Hematopoietic multipotent progenitor cell treated with erythropoietin and hydrocortisone succinate and interleukin-3 and kit ligand, for 15 days (in vitro differentiated cells): ENCODE measurements at regions not wholly inside any gene's neighbourhood (a gene's known extent, or its start where the extent isn't known, plus 50 kb on each side); places are given as distances from the start of the nearest gene placed in this dataset.

Source experiments
- DNase-seq: peaks from one replicate; pipeline ENCODE4 v3.0.0-alpha.2; 2015; ENCODE audit warnings: low spot score

DNA sequence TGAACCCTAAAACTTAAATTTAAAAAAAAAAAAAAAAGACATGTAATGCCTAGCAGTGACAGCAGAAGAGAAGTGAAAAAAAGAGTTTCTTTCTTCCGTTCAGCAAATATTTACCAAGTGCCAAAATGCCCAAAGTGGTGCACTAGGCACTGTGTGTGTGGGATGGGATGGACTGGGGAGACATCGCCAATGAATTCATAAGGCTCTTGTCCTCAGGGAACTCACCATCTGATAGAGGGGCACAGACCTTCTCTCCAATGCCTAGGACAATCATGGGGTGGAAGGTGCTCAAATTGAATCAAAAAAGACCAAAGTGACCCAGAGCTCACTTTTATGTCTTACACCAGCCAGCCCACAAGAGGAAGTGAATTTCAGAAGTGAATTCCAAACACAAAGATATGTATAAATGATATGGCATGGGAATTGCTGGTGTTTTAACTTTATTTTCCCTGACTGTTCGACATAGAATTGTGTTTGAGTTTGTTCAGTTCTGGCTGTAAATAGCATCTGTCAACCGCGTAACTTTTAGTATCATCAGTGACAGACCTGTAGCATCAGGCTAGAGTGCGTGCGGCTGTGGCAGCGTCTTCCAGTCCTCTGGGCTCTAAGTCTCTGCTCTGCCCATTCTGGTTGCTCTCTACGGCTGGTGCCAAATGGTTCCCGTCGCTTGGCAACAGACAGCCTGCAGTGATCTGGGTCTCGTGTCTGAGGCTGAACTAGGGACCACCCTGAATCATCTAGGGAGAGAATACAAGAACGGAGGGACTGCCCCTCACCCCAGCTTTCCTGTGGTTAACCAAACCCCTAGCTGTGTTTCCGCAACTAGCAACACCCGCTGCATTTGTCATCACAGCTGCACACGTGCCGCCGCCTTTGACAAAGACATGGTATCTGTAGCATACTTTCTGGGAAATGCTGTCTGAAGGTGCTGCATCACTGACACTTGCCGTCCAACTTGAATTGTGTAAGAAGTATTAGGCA, 154.0 kb upstream of the THBS1 start:
- DNase-seq: no peak

DNA sequence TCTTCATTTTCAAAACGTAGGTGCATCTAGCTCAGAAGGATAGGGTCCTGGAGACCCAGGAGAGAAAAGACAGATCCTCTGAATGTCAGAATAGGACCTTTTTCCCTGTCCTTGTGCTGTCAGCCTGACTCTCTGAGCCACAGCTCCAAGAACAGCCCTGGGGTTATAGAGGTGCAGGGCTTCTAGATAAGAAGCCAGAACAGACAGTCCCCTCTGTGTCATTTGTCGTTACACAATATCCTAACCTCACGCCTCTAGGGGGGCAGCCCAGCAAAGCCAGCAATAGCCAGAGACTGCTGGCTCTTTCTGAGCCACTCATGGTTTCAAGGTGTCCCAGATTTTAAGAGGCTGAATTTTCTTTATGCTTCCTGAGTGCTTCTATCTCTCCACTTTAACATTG, 153.2 kb upstream of the THBS1 start:
- DNase-seq: no peak

GRCh38 chr15:39429898-39430357, 151.0 kb upstream of the THBS1 start:
- DNase-seq: no peak

- DNase-seq: no peak
These were observed 150.5 kb upstream of the THBS1 start for GRCh38 chr15:39430389-39430788.

DNA sequence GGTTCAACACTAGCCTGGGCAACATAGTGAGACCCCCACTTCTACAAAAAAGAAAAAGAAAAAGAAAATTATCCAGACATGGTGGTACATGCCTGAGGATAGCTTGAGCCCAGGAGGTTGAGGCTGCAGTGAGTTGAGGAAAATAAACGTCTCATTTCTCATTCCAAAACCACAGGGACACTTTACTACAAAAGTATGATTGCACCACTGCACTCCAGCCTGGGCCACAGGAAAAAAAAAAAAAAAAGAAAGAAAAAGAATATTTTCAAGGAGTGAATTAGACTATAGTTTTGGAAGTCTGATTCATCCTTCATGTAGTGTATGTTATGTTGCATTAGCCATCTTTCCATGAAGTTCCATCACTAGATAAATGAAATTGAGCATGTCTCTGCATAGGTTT, 149.5 kb upstream of the THBS1 start:
- no peak for DNase-seq

GRCh38 chr15:39432026-39432425, 148.9 kb upstream of the THBS1 start:
- DNase-seq: no peak

GRCh38 chr15:39432912-39433348, 147.9 kb upstream of the THBS1 start:
- DNase-seq: no peak

- DNase-seq: no peak
These were observed 147.5 kb upstream of the THBS1 start for GRCh38 chr15:39433376-39433775.

DNA sequence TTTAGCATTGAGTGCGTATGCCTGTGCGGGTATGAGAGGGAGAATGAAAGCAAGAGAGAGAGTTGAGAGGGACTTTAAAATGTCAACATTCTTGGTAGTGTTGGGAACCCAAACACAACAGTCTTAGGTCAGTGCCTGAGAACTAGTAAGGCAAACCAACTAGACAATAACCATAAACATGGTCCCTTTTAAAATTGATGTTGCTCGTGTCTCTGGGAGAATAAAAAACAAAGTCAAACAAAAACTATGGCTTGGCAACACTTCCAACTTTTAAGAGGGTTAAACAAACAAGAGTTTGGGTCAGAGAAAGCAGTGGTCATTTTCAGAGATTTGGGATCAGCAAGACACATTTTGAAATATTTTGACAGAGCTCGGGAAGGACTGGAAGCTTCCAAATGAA, 146.7 kb upstream of the THBS1 start:
- DNase-seq: no peak

- no peak for DNase-seq
These were observed 146.1 kb upstream of the THBS1 start for GRCh38 chr15:39434751-39435238.

GRCh38 chr15:39435244-39435643, 145.6 kb upstream of the THBS1 start:
- DNase-seq: no peak

DNA sequence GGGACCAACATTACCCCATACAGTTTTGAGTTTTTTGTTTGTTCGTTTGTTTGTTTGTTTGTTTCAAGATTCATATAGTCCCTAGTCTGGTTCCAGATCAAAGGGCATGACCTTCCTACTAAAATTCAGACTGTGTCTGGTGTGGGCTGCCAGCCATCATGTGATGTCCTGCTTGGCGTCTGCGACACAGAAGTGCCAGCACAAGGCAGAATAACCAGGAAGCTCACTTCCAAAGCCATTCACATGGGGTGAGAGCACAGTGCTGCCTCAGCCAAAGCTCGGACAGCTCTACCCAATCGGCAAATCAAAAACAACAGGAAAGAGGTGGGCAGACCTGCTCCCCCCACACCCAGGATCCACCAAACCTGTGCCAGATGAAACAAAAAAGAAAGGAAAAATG, 142.6 kb upstream of the THBS1 start:
- no peak for DNase-seq

DNA sequence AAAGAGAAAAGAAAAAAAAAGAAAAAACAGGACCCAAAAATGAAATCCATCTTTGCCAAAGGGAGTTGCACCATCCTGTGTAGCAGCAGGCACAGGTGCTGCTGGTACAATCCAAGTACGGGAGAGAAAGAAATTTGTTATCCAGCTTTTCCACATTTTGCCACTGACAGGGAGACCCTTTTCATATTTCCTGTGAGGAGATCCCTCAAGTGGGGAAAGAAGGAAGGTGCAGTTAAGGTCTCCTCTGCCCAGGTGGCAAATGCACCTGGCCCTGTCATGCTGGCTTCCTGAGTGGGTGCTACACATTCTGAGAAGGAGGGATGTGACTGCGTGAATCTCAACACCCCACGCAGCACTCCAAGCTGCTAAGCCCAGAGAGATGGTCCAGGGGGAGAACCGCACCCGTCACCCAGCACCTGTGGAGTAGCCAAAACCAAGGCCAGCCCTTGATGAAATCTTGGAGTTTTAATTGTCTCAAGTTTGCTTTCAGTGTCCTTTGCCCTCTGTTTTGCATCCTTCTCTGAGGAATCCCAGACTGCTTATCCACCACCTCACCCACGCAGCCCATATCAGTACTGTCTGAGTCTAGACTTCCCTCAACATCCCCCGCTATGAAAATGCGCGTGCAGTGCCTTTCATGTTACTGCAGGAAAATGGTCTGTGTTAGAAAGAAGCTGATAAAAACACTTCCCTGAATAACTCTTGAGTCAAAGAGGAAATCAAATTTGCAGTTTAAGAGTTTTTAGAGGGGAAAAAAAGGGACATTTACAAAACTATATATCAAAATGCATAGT, 141.9 kb upstream of the THBS1 start:
- no peak for DNase-seq

DNA sequence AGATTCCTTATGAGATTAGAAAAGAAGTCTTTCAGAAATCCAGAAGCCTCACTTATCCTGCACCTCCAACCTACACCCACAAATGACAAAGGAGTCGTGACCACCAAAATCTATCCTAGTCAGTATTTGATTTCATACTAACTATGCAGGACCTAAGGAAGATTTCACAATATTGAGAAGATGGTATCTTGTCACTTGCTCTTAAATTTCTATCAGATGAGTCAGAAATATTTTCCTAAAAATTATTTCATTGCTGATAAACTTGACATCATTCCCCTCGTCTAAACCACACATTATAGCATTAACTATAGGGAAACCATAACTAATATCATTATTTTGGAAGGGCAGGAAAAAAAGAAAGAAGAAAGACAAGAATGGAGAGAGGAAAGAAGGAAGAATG, 138.0 kb upstream of the THBS1 start:
- no peak for DNase-seq

DNA sequence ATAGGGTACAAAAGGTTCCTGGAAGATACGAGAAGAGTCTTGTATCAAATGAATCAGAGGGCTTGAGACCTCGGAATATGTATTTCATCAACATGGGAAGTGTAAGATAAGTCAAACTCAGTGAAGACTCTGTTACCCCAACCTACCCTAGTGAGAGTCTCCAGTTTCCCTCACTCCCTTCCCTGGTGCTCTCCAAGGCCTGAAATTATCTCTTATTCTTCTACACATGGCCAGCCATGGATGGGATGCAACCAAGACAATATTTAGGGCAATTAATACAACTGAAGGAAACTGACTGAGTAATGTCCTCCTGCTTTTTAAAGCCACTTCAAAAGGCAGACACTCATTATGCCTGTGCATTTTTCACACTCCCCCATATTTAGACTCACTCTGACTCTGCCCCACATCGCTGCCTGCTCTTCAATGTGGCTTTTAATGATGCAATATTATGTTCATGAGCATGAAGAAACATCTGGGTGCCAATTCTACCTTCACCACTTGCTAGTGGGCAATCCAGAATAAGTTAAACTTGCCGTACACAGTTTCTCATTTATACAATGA, 137.1 kb upstream of the THBS1 start:
- DNase-seq: no peak

- DNase-seq: no peak
These were observed 136.0 kb upstream of the THBS1 start for GRCh38 chr15:39444735-39445470.

GRCh38 chr15:39445931-39446330, 134.9 kb upstream of the THBS1 start:
- no peak for DNase-seq

GRCh38 chr15:39447346-39447745, 133.5 kb upstream of the THBS1 start:
- no peak for DNase-seq

DNA sequence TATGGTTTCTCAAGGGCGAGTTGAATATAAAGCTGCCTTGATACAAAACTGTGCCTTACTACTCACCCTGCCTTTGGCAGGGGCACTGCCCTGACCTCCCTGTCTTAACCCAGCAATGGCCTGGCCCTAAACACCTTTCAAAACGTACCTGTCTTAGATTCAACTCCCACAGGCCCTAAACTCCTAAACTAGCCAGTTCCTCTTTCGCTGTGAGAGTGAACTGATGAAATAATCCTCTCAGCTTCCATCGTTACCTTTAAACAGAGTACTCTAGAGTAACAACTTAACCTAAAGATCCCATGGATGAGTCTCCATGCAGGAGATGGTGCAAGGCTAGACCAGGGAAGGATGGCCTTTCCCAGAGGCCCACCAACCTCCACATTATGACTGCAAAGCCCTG, 133.0 kb upstream of the THBS1 start:
- DNase-seq: no peak

GRCh38 chr15:39448409-39448808, 132.5 kb upstream of the THBS1 start:
- no peak for DNase-seq

GRCh38 chr15:39451121-39451688, 129.7 kb upstream of the THBS1 start:
- DNase-seq: no peak
